CD4-positive, alpha-beta T cell treated with Interleukin-6 at 100 ng/mL for 8 hours (primary cell): ENCODE measurements at regions not wholly inside any gene's neighbourhood (a gene's known extent, or its start where the extent isn't known, plus 50 kb on each side); places are given as distances from the start of the nearest gene placed in this dataset.

Source experiments
- DNase-seq: peaks from one replicate; pipeline ENCODE4 v3.0.0-alpha.2; 2020; ENCODE audit warnings: mixed read lengths, low spot score

- DNase-seq, result no peak
Observed at GRCh38 chr2:205902041-205902899, 183.7 kb downstream of the INO80D start.

GRCh38 chr2:205901491-205901890 lies 184.5 kb downstream of the INO80D start:
- no peak for DNase-seq

GRCh38 chr2:205898744-205899143 lies 187.2 kb downstream of the INO80D start:
- DNase-seq, result no peak

DNA sequence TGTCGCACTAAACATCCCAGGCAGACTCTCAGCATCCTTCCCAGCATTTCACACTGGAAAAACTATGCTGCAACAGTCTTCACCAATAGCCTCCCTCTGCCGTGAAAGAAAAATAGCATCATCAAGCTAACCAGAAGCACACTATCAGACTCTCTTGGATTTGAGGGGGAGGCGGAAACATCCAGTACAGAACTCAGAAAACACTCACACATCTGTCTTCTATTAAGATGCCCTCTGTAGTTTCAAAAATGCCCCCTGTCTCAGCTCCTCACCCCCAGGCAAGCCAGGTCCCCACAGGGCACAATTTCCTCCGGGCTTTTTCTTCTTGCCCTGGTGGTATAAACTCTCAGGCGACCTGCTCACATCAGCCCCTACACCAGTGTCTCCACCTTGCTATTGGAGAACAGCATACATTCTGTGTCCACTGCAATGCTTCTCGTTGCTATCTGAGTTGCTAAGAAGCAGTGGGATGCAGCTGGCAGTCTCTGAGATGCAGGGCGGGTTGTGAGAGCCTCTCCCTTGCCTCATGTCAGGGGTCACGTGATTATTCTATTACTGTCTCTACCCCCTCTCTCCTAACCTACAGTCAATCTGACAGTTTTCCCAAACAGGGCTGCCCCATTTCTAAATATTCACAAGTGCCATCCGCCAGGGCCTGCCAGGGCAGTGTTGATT lies 189.9 kb downstream of the INO80D start:
- no peak for DNase-seq

GRCh38 chr2:205892665-205893259 lies 193.2 kb downstream of the INO80D start:
- DNase-seq, result no peak

DNA sequence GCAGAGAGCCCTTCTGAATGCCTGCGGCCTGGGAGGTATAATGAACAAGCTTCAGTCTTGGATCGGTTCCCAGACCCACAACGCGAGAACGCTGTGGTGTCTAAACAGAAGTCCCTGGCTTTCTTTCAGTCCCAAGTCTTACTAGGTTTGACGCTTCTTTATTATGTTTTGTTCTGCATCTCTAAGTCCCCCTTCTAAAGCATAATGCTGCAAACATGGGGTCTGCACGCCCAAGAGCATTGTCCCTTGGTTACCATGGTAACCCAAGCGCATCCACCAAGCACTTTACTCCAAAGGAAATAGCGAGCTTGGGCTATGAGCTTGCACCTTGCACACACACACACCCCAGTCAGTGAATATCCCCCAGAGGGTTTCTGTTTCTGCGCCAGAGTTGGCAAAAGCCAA lies 193.7 kb downstream of the INO80D start:
- DNase-seq, result no peak

DNA sequence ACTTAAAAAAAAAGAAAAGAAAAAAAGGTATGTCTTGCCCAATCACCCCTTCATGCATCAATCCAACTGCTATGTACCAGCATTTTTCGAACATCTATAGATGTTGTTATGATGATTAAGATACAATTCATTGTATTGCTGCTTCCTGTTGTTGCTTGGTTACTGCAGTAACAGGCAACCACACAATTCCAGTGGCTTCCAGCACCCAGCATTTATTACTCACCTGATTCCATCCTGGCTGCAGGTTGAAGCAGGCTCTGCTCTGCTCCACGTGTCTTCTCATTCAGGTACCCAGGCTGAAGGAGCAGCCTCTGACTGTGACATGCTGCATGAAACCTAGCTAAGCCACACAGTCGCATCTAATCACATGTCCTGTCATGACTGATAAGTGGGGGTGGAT lies 196.9 kb downstream of the INO80D start:
- no peak for DNase-seq

DNA sequence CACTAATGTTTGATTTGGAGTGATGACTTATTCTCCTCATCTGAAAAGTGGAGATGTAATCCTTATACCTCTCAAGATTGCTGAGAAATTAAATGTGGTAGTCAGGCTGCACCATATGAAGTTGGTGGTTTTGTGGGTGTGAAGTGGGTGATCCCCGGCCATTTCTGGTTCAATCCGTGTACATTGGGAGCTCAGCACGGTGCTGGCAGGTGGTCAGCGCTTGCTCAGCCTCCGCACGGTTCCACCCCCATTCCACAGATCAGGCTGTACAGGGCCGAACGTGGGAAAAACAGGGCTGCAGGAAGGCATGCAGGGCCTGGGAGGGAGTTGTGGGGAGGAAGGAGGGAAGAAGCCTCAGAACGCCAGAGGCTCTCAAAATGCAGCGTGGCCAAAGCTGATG lies 198.3 kb downstream of the INO80D start:
- DNase-seq, result no peak

- peak; percentile 30 for DNase-seq
Observed at GRCh38 chr2:205885492-205886099, 200.4 kb downstream of the INO80D start.

DNA sequence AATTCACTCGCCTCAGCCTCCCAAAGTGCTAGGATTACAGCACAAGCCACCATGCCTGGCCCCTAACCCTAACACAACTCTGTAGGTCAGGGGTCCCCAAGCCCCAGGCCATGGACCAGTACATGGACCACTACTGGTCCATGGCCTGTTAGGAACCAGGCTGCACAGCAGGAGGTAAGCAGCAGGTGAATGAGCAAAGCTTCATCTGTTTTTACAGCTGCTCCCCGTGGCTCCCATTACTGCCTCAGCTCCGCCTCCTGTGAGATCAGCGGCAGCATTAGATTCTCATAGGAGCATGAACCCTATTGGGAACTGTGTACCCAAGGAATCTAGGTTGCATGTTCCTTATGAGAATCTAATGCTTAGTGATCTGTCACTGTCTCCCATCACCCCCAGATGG lies 201.7 kb downstream of the NRP2 start:
- DNase-seq, result no peak

- DNase-seq, result no peak
Observed at GRCh38 chr2:205882806-205883425, 200.6 kb downstream of the NRP2 start.

- DNase-seq, result no peak
Observed at GRCh38 chr2:205880048-205880447, 197.7 kb downstream of the NRP2 start.

DNA sequence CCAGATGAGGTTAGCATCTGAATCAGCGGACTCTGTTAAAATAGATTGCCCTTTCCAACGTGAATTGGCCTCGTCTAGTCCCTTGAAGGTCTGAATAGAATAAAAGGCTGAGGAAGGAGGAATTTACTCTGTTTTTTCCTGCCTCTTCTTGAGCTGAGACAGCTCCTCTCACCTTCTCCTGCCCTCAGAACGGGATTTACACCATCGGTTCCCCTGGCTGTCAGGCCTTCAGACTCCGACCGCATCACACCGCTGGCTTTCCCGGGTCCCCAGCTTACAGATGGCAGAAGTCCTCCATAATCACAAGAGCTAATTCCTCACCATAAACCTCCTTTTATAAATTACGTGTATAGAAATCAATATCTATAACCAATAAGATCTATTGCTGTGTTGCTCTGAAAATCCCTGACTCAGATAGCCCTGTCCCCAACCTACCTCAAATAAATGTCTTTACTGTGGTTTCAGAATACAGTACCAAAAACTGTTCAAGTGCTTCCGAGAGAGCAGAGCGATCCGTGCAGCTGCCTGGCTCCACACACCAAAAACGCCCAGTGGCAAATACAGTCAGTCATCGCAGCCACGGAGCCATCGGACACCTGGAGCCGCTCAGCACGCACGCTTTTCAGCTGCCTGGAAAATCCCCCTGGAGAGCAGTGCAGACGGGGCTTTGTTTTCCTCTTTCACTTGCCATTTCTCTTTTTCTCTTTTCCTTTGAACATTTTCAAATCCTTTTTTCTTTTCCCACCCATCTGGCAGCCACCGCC lies 196.9 kb downstream of the NRP2 start:
- DNase-seq, result no peak

- no peak for DNase-seq
Observed at GRCh38 chr2:205877496-205877895, 195.2 kb downstream of the NRP2 start.

DNA sequence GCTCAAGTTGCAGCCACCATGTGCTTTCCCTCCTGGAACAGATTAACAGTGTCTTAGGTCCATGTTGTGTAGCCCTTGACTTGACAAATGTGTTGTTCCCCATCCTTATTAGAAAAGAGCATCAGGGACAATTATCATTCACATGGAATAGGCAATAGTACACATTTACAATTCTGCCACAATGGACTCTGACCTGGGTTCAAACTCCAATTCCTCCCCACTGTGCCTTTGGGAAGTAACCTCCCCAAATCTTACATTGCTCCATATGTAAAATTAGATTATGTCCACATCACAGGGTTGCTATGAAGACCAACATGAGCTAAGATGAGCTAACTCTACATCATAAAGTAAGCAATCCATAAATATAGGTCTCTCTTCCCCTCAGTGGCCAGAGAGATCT lies 193.8 kb downstream of the NRP2 start:
- no peak for DNase-seq

GRCh38 chr2:205872716-205873115 lies 190.4 kb downstream of the NRP2 start:
- no peak for DNase-seq

DNA sequence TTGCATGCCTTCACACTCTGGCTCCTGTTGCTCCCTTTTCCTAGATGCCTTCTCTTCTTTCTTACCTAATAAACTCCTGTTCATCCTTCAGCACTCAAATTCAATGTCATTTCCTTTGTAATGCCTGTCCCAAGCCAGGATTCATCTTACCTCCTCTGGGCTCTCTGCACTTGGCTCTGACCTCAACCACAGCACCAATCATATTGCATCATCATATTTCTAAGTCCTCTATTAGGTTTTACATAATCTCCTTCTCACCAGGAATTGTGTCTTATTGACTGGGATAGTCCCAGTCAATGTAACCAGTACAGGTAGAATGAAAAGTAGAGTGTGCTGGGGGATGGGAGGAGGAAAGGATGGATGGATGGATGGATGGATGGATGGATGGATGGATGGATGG lies 187.1 kb downstream of the NRP2 start:
- no peak for DNase-seq

GRCh38 chr2:205868773-205869333 lies 186.6 kb downstream of the NRP2 start:
- no peak for DNase-seq

- no peak for DNase-seq
Observed at GRCh38 chr2:205868053-205868452, 185.8 kb downstream of the NRP2 start.

DNA sequence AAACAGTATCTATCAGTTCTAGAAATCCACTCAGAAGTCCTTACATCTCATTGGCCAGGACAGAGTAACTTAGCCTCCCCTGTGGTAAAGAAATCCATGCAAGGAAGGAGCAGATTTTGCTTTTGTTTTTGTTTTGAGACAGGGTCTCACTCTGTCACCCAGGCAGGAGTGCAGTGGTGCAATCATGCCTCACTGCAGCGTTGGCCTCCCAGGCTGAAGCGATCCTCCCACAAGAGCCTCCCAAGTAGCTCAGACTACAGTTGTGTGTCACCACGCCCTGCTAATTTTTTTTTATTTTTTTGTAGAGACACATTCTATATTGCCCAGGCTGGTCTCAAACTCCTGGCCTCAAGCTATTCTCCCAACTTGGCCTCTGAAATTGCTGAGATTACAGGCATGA lies 185.1 kb downstream of the NRP2 start:
- DNase-seq, result no peak

DNA sequence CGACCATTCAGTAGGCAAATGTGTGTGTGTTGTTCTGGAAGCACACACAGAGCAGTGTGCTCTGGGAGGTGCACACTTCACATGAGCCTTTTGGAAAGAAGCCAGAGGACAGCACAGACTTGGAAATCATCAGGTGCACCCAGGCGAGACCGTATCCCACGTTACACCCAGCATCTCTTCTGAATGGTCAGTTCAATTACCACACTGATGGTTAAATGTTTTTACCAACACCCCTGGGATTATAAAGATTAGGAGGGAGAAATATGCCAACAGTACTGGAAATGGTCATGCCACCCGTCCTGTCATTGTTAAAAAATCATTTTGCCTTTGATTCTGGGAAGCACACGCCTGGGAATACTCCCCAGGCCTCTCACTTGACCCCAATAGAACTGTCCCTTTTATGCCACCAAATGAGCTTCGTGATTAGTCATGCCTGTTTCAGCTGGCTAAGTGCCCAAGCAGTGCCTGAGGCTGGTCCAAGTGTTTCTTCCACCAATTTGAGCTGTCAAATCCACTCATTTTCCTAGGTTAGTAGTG lies 183.7 kb downstream of the NRP2 start:
- DNase-seq, result no peak
